ENCODE measurements at regions not wholly inside any gene's neighbourhood (a gene's known extent, or its start where the extent isn't known, plus 50 kb on each side); places are given as distances from the start of the nearest gene placed in this dataset.
A peak's percentile ranks its signal among the peaks of the same experiment; 100 is the strongest.
"Not testable (repeated sequence)": the region's sequence is repeated elsewhere in the genome, so short reads cannot be mapped to it uniquely, and the experiment has no call there.

- Histone ChIP-seq H3K27ac (ENCODE audit: insufficient read depth, low read length) (no peak overlapping the region), H3K36me3 (ENCODE audit: control insufficient read depth, insufficient read depth, low read length) (no peaks in the 10 kb centered on the region), H2AFZ (ENCODE audit: low read length) (no peak overlapping the region), H3K4me2 (ENCODE audit: extremely low read depth, insufficient read depth, low read length) (no peak overlapping the region), H3K9ac (ENCODE audit: insufficient read depth, low read length) (no peak overlapping the region), H4K20me1 (ENCODE audit: control insufficient read depth, extremely low read depth, insufficient read depth, low read length) (no peaks in the 10 kb centered on the region), H3K4me1 (ENCODE audit: control insufficient read depth, extremely low read depth, insufficient read depth, low read length) (no peaks in the 10 kb centered on the region), H3K79me2 (ENCODE audit: control insufficient read depth, insufficient read depth, low read length) (no peaks in the 10 kb centered on the region), H3K27me3 (ENCODE audit: control insufficient read depth, insufficient read depth, low read length) (no peaks in the 10 kb centered on the region), H3K9me3 (ENCODE audit: control insufficient read depth, insufficient read depth, low read depth, low read length) (no peaks in the 10 kb centered on the region), H3K4me3 (replicated peaks in 1 of 4; ENCODE audit: control extremely low read depth in 1 of 4, insufficient read depth in 1 of 4, low read depth in 3 of 4, low read length in 4 of 4) (no peak overlapping the region)
- TF ChIP-seq, protein P1, sequence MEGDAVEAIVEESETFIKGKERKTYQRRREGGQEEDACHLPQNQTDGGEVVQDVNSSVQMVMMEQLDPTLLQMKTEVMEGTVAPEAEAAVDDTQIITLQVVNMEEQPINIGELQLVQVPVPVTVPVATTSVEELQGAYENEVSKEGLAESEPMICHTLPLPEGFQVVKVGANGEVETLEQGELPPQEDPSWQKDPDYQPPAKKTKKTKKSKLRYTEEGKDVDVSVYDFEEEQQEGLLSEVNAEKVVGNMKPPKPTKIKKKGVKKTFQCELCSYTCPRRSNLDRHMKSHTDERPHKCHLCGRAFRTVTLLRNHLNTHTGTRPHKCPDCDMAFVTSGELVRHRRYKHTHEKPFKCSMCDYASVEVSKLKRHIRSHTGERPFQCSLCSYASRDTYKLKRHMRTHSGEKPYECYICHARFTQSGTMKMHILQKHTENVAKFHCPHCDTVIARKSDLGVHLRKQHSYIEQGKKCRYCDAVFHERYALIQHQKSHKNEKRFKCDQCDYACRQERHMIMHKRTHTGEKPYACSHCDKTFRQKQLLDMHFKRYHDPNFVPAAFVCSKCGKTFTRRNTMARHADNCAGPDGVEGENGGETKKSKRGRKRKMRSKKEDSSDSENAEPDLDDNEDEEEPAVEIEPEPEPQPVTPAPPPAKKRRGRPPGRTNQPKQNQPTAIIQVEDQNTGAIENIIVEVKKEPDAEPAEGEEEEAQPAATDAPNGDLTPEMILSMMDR (conservative IDR thresholded peaks at IDR 0.05 in 1 of 2, IDR thresholded peaks at IDR 0.05 in 1 of 2; ENCODE audit: low read depth in 1 of 2, low read length in 2 of 2), result no peak
- TF ChIP-seq EZH2 (IDR thresholded peaks at IDR 0.05; ENCODE audit: low read length, missing control alignments), result no peak
- DNase-seq (ENCODE audit: low read depth in 2 of 2), result peak in 1 of 2 donors; percentile 38
Observed at GRCh38 chr2:2452961-2453360, 121.9 kb upstream of the MYT1L start.

DNA sequence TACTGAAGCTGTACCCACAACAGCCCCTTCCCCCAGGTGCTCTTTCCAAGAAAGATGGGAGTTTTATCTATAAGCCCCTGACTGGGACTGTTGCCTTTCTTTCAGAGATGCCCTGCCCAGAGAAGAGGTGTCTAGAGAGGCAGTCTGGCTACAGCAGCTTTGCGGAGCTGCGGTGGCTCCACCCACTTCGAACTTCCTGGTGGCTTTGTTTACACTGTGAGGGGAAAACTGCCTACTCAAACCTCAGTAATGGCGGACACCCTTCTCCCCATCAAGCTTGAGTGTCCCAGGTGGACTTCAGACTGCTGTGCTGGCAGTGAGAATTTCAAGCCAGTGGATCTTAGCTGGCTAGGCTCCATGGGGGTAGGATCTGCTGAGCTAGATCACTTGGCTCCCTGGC lies 120.2 kb upstream of the MYT1L start:
- H4K20me1 ChIP-seq (ENCODE audit: control insufficient read depth, extremely low read depth, insufficient read depth, low read length); H3K4me1 ChIP-seq (ENCODE audit: control insufficient read depth, extremely low read depth, insufficient read depth, low read length); H3K27ac ChIP-seq (ENCODE audit: insufficient read depth, low read length); H3K4me3 ChIP-seq (replicated peaks in 1 of 4; ENCODE audit: control extremely low read depth in 1 of 4, insufficient read depth in 1 of 4, low read depth in 3 of 4, low read length in 4 of 4); H3K4me2 ChIP-seq (ENCODE audit: extremely low read depth, insufficient read depth, low read length); H3K27me3 ChIP-seq (ENCODE audit: control insufficient read depth, insufficient read depth, low read length); H3K36me3 ChIP-seq (ENCODE audit: control insufficient read depth, insufficient read depth, low read length); H3K79me2 ChIP-seq (ENCODE audit: control insufficient read depth, insufficient read depth, low read length); H3K9ac ChIP-seq (ENCODE audit: insufficient read depth, low read length); H2AFZ ChIP-seq (ENCODE audit: low read length); DNase-seq (ENCODE audit: low read depth in 2 of 2); H3K9me3 ChIP-seq (ENCODE audit: control insufficient read depth, insufficient read depth, low read depth, low read length): not testable (repeated sequence)

- no peaks in the 10 kb centered on the region for H3K4me1 ChIP-seq (ENCODE audit: control insufficient read depth, extremely low read depth, insufficient read depth, low read length)
- H3K79me2 ChIP-seq (ENCODE audit: control insufficient read depth, insufficient read depth, low read length), result no peaks in the 10 kb centered on the region
- no peak overlapping the region for H3K4me2 ChIP-seq (ENCODE audit: extremely low read depth, insufficient read depth, low read length)
- H4K20me1 ChIP-seq (ENCODE audit: control insufficient read depth, extremely low read depth, insufficient read depth, low read length), result no peaks in the 10 kb centered on the region
- H3K4me3 ChIP-seq (replicated peaks in 1 of 4; ENCODE audit: control extremely low read depth in 1 of 4, insufficient read depth in 1 of 4, low read depth in 3 of 4, low read length in 4 of 4), result no peak overlapping the region
- H2AFZ ChIP-seq (ENCODE audit: low read length), result no peak overlapping the region
- H3K9ac ChIP-seq (ENCODE audit: insufficient read depth, low read length), result no peak overlapping the region
- DNase-seq (ENCODE audit: low read depth in 2 of 2), result no peak
- H3K27me3 ChIP-seq (ENCODE audit: control insufficient read depth, insufficient read depth, low read length), result no peaks in the 10 kb centered on the region
- H3K36me3 ChIP-seq (ENCODE audit: control insufficient read depth, insufficient read depth, low read length), result no peaks in the 10 kb centered on the region
- no peaks in the 10 kb centered on the region for H3K9me3 ChIP-seq (ENCODE audit: control insufficient read depth, insufficient read depth, low read depth, low read length)
- no peak overlapping the region for H3K27ac ChIP-seq (ENCODE audit: insufficient read depth, low read length)
- TF ChIP-seq EZH2 (IDR thresholded peaks at IDR 0.05; ENCODE audit: low read length, missing control alignments), result no peak
- TF ChIP-seq, protein P1 (conservative IDR thresholded peaks at IDR 0.05 in 1 of 2, IDR thresholded peaks at IDR 0.05 in 1 of 2; ENCODE audit: low read depth in 1 of 2, low read length in 2 of 2), result no peak
Observed at GRCh38 chr2:2448178-2448577, 117.1 kb upstream of the MYT1L start.

Measured in fibroblast of lung (primary cell).